GM12874 (cell line): ENCODE measurements at regions not wholly inside any gene's neighbourhood (a gene's known extent, or its start where the extent isn't known, plus 50 kb on each side); places are given as distances from the start of the nearest gene placed in this dataset.

Source experiments
- CTCF ChIP-seq: IDR thresholded peaks from 2 replicates; pipeline ENCODE4 v1.5.1; 2011; ENCODE audit warnings: low read depth, mild to moderate bottlenecking, control low read depth, low read length, moderate library complexity; ENCODE audit not compliant: insufficient read depth

GRCh38 chr4:125758438-125758837 is 443.7 kb downstream of the FAT4 start:
- TF ChIP-seq CTCF: no peak

- TF ChIP-seq CTCF: no peak
Measured at GRCh38 chr4:125760201-125760819, 445.6 kb downstream of the FAT4 start.

GRCh38 chr4:125760956-125761355 is 446.2 kb downstream of the FAT4 start:
- no peak for TF ChIP-seq CTCF

- no peak for TF ChIP-seq CTCF
Measured at GRCh38 chr4:125762537-125762936, 447.8 kb downstream of the FAT4 start.

GRCh38 chr4:125765941-125766340 is 451.2 kb downstream of the FAT4 start:
- no peak for TF ChIP-seq CTCF

- TF ChIP-seq CTCF: no peak
Measured at GRCh38 chr4:125770814-125771398, 456.2 kb downstream of the FAT4 start.

- TF ChIP-seq CTCF: no peak
Measured at GRCh38 chr4:125772680-125773079, 457.9 kb downstream of the FAT4 start.

- TF ChIP-seq CTCF: no peak
Measured at GRCh38 chr4:125773502-125773901, 458.7 kb downstream of the FAT4 start.
